DND-41 (cell line): ENCODE measurements at regions not wholly inside any gene's neighbourhood (a gene's known extent, or its start where the extent isn't known, plus 50 kb on each side); places are given as distances from the start of the nearest gene placed in this dataset.
"Not testable (repeated sequence)": the region's sequence is repeated elsewhere in the genome, so short reads cannot be mapped to it uniquely, and the experiment has no call there.

Experiments used
- ATAC-seq: fragments of 200-7000 bp; cut with Tn5 transposase; 3 replicates; pipeline ENCODE4 v1.9.1; 2021; ENCODE audit warnings: low read depth; ENCODE audit not compliant: insufficient read depth
- DNase-seq: peaks from one replicate; pipeline ENCODE4 v3.0.0-alpha.2; 2020
- H2AFZ ChIP-seq: 2 replicates; pipeline ENCODE4 v1.6.0; 2012; ENCODE audit warnings: low read depth, low read length
- H3K27ac ChIP-seq: 2 replicates; pipeline ENCODE4 v1.5.1; 2012; ENCODE audit warnings: low read length, inconsistent platforms
- H3K27me3 ChIP-seq: fragments of 200-600 bp; sonication (generic); 2 replicates; pipeline ENCODE4 v1.6.0; 2012; ENCODE audit warnings: low read length, mild to moderate bottlenecking, inconsistent platforms; ENCODE audit not compliant: insufficient read depth, poor library complexity
- H3K36me3 ChIP-seq: 2 replicates; pipeline ENCODE4 v1.5.1; 2012; ENCODE audit warnings: low read length, inconsistent platforms; ENCODE audit not compliant: insufficient read depth
- H3K4me1 ChIP-seq: 2 replicates; pipeline ENCODE4 v1.5.1; 2012; ENCODE audit warnings: mild to moderate bottlenecking, low read length; ENCODE audit not compliant: insufficient read depth
- H3K4me2 ChIP-seq: 2 replicates; pipeline ENCODE4 v1.6.0; 2012; ENCODE audit warnings: mild to moderate bottlenecking, moderate library complexity, low read length, inconsistent platforms; ENCODE audit not compliant: insufficient read depth
- H3K4me3 ChIP-seq, 2 experiments: fragments of 200-600 bp in 1 of 2; shearing (Covaris generic) in 1 of 2; 2 replicates each; pipeline ENCODE4 v1.5.1; 2012 to 2016; ENCODE audit warnings: inconsistent platforms in 2 of 2, low read length in 2 of 2, mild to moderate bottlenecking in 2 of 2, low read depth in 1 of 2, moderate library complexity in 1 of 2
- H3K79me2 ChIP-seq: 2 replicates; pipeline ENCODE4 v1.6.0; 2012; ENCODE audit warnings: low read length, inconsistent platforms; ENCODE audit not compliant: insufficient read depth
- H3K9ac ChIP-seq: 2 replicates; pipeline ENCODE4 v1.6.0; 2012; ENCODE audit warnings: low read depth, mild to moderate bottlenecking, inconsistent platforms, low read length, moderate library complexity
- H3K9me3 ChIP-seq: 2 replicates; pipeline ENCODE4 v1.5.1; 2012; ENCODE audit warnings: low read length, moderate library complexity, mild to moderate bottlenecking, inconsistent platforms; ENCODE audit not compliant: insufficient read depth, severe bottlenecking
- H4K20me1 ChIP-seq: 2 replicates; pipeline ENCODE4 v1.6.0; 2012; ENCODE audit warnings: low read length; ENCODE audit not compliant: insufficient read depth
- CTCF ChIP-seq: IDR thresholded peaks from 2 replicates; pipeline ENCODE4 v1.5.1; 2012; ENCODE audit warnings: borderline replicate concordance, low read length, moderate library complexity, mild to moderate bottlenecking; ENCODE audit not compliant: poor library complexity, severe bottlenecking; ENCODE audit errors: extremely low read depth
- EZH2 ChIP-seq: IDR thresholded peaks from 3 replicates; pipeline ENCODE4 v1.6.1; 2012; ENCODE audit warnings: borderline replicate concordance, low read depth, mild to moderate bottlenecking, moderate library complexity, low read length, inconsistent platforms; ENCODE audit not compliant: severe bottlenecking

- no peaks in the 10 kb centered on the region for H3K27me3 ChIP-seq
- no peak overlapping the region for H2AFZ ChIP-seq
- TF ChIP-seq EZH2, result no peak
- no peak for TF ChIP-seq CTCF
- no peak overlapping the region for H3K27ac ChIP-seq
- H4K20me1 ChIP-seq, result no peaks in the 10 kb centered on the region
- H3K4me2 ChIP-seq, result no peak overlapping the region
- H3K4me1 ChIP-seq, result no peaks in the 10 kb centered on the region
- DNase-seq, result no peak
- no peaks in the 10 kb centered on the region for H3K36me3 ChIP-seq
- H3K79me2 ChIP-seq, result no peaks in the 10 kb centered on the region
- no peak for ATAC-seq
- no peak overlapping the region for H3K9ac ChIP-seq
- H3K4me3 ChIP-seq, result no peak overlapping the region
- peaks cover 2% of the 10 kb centered on the region for H3K9me3 ChIP-seq
These were observed 1716.1 kb downstream of the SI start for GRCh38 chr3:163362151-163362550.

- not testable (repeated sequence) for H2AFZ ChIP-seq, H3K36me3 ChIP-seq, H3K27ac ChIP-seq, H3K9me3 ChIP-seq, H3K4me1 ChIP-seq, H3K4me3 ChIP-seq, H3K9ac ChIP-seq, ATAC-seq, H3K27me3 ChIP-seq, H3K4me2 ChIP-seq, H3K79me2 ChIP-seq, H4K20me1 ChIP-seq, DNase-seq
These were observed 1716.9 kb downstream of the SI start for GRCh38 chr3:163361357-163361878.

GRCh38 chr3:163347944-163348343, 1730.4 kb downstream of the SI start:
- Histone ChIP-seq H3K4me2 (no peak overlapping the region), H3K9ac (no peak overlapping the region), H3K27ac (no peak overlapping the region), H3K27me3 (no peaks in the 10 kb centered on the region), H4K20me1 (no peaks in the 10 kb centered on the region), H3K9me3 (no peaks in the 10 kb centered on the region), H3K79me2 (no peaks in the 10 kb centered on the region), H2AFZ (no peak overlapping the region), H3K4me1 (no peaks in the 10 kb centered on the region), H3K4me3 (no peak overlapping the region), H3K36me3 (no peaks in the 10 kb centered on the region)
- no peak for ATAC-seq
- TF ChIP-seq CTCF (no peak), EZH2 (no peak)
- DNase-seq, result no peak

GRCh38 chr3:163335429-163335828, 1742.9 kb downstream of the SI start:
- no peaks in the 10 kb centered on the region for H3K36me3 ChIP-seq
- peaks cover 26% of the 10 kb centered on the region for H3K9me3 ChIP-seq
- H4K20me1 ChIP-seq, result no peaks in the 10 kb centered on the region
- no peaks in the 10 kb centered on the region for H3K4me1 ChIP-seq
- H3K9ac ChIP-seq, result no peak overlapping the region
- no peaks in the 10 kb centered on the region for H3K27me3 ChIP-seq
- TF ChIP-seq EZH2 (no peak), CTCF (no peak)
- H3K27ac ChIP-seq, result no peak overlapping the region
- H3K79me2 ChIP-seq, result no peaks in the 10 kb centered on the region
- H3K4me3 ChIP-seq, result no peak overlapping the region
- no peak overlapping the region for H3K4me2 ChIP-seq
- DNase-seq (peak; percentile 35), ATAC-seq (no peak)
- no peak overlapping the region for H2AFZ ChIP-seq
